ENCODE measurements at regions not wholly inside any gene's neighbourhood (a gene's known extent, or its start where the extent isn't known, plus 50 kb on each side); places are given as distances from the start of the nearest gene placed in this dataset.

DNA sequence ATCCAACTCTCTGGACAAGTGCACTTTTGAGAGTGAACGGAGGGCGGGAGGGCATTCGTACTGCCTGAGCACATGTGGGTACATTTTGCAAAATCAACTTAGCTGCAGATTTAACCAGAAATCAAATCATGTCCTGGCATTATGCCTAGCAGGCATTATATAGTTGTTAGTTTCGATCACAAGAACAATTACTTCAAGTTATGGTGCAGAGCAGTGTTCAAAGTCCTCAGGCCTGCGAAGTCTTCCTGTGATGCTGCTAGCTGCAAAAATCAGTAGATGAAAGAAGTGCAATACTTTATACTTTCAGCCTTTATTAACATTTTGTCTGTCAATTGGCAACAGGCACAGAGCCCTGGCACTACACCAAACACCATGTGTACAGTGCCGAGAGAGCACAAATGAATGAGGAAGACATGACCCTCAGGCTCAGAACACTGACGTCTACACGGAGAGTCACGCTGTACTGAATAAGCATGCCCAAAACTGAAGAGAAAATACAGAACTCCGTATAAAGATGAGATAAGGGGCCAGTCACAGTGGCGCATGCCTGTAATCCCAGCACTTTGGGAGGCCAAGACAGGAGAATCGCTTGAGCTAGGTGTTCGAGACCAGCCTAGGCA, 92.1 kb upstream of the CREB1 start:
- TF ChIP-seq CTCF (IDR thresholded peaks at IDR 0.05) (no peak), EZH2 (IDR thresholded peaks at IDR 0.05) (no peak)

Data from neural progenitor cell (in vitro differentiated cells).